HFFc6 (cell line): ENCODE measurements at regions not wholly inside any gene's neighbourhood (a gene's known extent, or its start where the extent isn't known, plus 50 kb on each side); places are given as distances from the start of the nearest gene placed in this dataset.

Experiments
- DNase-seq: peaks from one replicate; pipeline ENCODE4 v3.0.0-alpha.2; 2018
- H3K27ac Mint-ChIP-seq: 2 replicates; pipeline ENCODE4 v1.8.0; 2020; ENCODE audit warnings: mild to moderate bottlenecking, mixed read lengths
- H3K27me3 Mint-ChIP-seq: 2 replicates; pipeline ENCODE4 v1.8.0; 2021; ENCODE audit warnings: mild to moderate bottlenecking, moderate library complexity, mixed read lengths; ENCODE audit not compliant: insufficient read depth
- H3K36me3 Mint-ChIP-seq: 2 replicates; pipeline ENCODE4 v1.8.0; 2021; ENCODE audit warnings: low read depth, mixed read lengths
- H3K4me1 Mint-ChIP-seq: 2 replicates; pipeline ENCODE4 v1.8.0; 2020; ENCODE audit warnings: low read depth, mixed read lengths
- H3K4me3 Mint-ChIP-seq: 2 replicates; pipeline ENCODE4 v1.8.0; 2020; ENCODE audit warnings: mild to moderate bottlenecking, moderate library complexity, mixed read lengths
- H3K9me3 Mint-ChIP-seq: 2 replicates; pipeline ENCODE4 v1.8.0; 2020; ENCODE audit warnings: mild to moderate bottlenecking, mixed read lengths
- CTCF ChIP-seq: fragments of 200-600 bp; sonication (generic); IDR thresholded peaks from 2 replicates; pipeline ENCODE4 v1.5.0; 2021; ENCODE audit warnings: antibody characterized with exemption, mild to moderate bottlenecking

DNA sequence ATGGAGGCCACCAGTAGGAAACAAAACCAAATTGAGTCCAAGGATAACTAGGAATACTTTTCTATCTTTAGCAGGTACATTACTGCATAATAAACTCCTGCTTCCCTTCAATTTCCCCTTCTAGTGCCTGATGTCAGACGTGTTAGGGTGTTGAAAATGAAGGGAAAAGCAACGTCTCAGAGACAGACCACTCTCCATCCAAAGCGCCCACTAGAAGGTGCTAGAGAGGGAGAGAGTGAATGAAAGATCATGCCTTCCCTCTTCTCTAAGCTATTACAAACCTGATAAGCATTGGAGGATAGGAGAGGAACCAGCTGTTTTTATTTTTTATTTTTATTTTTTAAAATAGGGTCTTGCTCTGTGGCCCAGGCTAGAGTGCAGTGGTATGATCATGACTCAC is 64.1 kb downstream of the ZNF641 start:
- peak; percentile 58; the same call in 1 of the 2 replicates for TF ChIP-seq CTCF
- Mint-ChIP-seq H3K27ac (no peak overlapping the region), H3K9me3 (no peaks in the 10 kb centered on the region), H3K27me3 (peaks cover 17% of the 10 kb centered on the region; the same call in 1 of the 2 replicates), H3K4me3 (no peak overlapping the region), H3K4me1 (peaks cover 5% of the 10 kb centered on the region), H3K36me3 (no peaks in the 10 kb centered on the region)
- DNase-seq = no peak

DNA sequence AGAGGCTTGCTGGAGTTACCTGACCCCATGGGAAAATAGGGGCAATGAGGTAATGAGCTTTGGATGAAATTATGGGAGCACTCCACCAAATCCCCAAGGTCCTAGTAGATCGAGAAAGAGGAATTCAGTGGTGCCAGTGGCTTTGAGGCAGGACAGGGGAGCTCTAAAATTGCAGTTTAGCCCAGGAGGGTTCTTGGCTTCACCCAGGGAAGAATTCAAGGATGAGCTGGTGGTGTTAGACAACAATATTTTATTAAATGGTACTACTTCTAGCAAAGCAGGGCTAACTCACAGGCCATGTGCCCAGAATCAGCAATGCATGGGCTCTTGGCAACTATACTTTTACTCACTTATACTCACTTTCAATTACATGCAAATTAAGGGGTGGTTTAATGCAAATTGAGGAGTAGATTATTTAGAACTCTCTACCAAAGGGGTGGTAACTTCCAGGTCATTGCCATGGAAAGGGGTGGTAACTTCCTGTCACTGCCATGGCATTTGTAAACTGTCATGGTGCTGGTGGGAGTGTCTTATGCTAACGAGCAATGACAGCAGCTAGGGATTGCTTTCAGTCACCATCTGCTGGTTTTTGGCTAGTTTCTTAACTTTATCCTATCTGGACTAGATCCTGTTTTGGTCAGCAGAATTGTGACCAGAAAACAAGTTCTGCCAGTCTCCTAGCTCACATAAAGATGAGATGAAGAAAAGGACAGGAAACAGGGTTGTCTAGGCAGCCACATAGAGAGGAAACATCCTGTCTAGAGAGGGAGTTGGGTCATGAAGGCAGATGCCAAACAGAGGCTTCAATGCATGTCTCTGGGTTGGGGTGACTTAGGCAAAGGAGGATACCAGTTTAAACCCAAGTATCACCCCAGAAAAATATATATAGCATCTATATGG is 64.7 kb downstream of the ZNF641 start:
- no peak overlapping the region for H3K4me3 Mint-ChIP-seq
- H3K9me3 Mint-ChIP-seq = no peaks in the 10 kb centered on the region
- no peak for DNase-seq
- no peak overlapping the region for H3K27ac Mint-ChIP-seq
- H3K36me3 Mint-ChIP-seq = no peaks in the 10 kb centered on the region
- H3K27me3 Mint-ChIP-seq = peaks cover 19% of the 10 kb centered on the region; the same call in 1 of the 2 replicates
- H3K4me1 Mint-ChIP-seq = peaks cover 7% of the 10 kb centered on the region
- TF ChIP-seq CTCF = no peak

GRCh38 chr12:48281811-48282210 is 68.9 kb downstream of the ZNF641 start:
- H3K27ac Mint-ChIP-seq = no peak overlapping the region
- H3K27me3 Mint-ChIP-seq = peaks cover 19% of the 10 kb centered on the region; the same call in 1 of the 2 replicates
- no peaks in the 10 kb centered on the region for H3K36me3 Mint-ChIP-seq
- H3K4me3 Mint-ChIP-seq = no peak overlapping the region
- peaks cover under 1% of the 10 kb centered on the region for H3K9me3 Mint-ChIP-seq
- DNase-seq = peak; percentile 14
- H3K4me1 Mint-ChIP-seq = peaks cover 7% of the 10 kb centered on the region
- no peak for TF ChIP-seq CTCF

DNA sequence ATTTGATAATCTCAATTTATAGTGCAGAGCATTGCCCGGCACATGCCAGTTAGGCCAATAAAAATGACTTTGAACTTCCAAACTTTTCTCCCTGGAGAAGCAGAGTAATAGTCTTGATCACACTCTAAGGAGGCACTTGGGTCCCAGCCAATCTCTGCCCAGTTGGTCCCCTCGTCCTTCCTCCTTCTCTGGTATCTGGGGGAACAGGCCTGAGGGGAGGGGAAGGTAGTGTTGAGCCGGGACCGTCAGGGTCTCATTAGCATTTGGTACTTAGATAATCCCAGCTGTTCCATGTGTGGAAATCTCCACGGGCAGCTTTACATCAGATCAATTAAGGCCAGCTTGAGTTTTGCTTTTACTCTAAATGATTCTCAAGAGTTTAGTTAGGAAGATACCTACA is 70.1 kb downstream of the ZNF641 start:
- H3K9me3 Mint-ChIP-seq = peaks cover 7% of the 10 kb centered on the region
- no peak for TF ChIP-seq CTCF
- H3K27me3 Mint-ChIP-seq = peaks cover 20% of the 10 kb centered on the region; the same call in 1 of the 2 replicates
- H3K4me3 Mint-ChIP-seq = no peak overlapping the region
- H3K27ac Mint-ChIP-seq = no peak overlapping the region
- peaks cover 7% of the 10 kb centered on the region for H3K4me1 Mint-ChIP-seq
- no peaks in the 10 kb centered on the region for H3K36me3 Mint-ChIP-seq
- no peak for DNase-seq

GRCh38 chr12:48279601-48280000 is 71.1 kb downstream of the ZNF641 start:
- peaks cover 7% of the 10 kb centered on the region for H3K9me3 Mint-ChIP-seq
- peaks cover 21% of the 10 kb centered on the region; the same call in 1 of the 2 replicates for H3K27me3 Mint-ChIP-seq
- TF ChIP-seq CTCF = no peak
- no peak for DNase-seq
- H3K27ac Mint-ChIP-seq = no peak overlapping the region
- H3K4me3 Mint-ChIP-seq = no peak overlapping the region
- no peaks in the 10 kb centered on the region for H3K36me3 Mint-ChIP-seq
- peaks cover 7% of the 10 kb centered on the region for H3K4me1 Mint-ChIP-seq
